ENCODE measurements at regions not wholly inside any gene's neighbourhood (a gene's known extent, or its start where the extent isn't known, plus 50 kb on each side); places are given as distances from the start of the nearest gene placed in this dataset.

DNA sequence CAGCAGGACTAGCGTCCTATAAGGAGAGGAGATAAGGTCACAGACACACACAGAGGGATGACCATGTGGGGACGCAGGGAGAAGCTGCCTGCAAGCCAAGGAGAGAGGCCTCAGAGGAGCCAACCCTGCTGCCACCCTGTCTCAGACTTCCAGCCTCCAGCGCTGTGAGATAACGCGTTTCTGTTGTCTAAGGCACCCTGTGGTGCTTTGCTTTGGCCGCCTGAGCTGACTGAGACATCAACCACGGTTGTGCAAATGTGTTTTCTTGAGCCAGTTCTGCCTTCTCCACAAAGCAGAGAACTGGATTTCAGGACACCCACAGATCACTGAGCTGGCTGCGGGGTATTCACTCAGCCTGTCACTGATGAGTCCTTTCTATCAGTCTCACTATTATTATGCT is 149.1 kb downstream of the NXNL2 start:
- Histone ChIP-seq H3K4me3 (ENCODE audit: extremely low read depth in 1 of 4, insufficient read depth in 2 of 4, low read depth in 3 of 4, low read length in 4 of 4) (no peak overlapping the region), H2BK20ac (ENCODE audit: low read length) (no peak overlapping the region), H4K8ac (ENCODE audit: extremely low read depth, insufficient read depth, low read length) (no peak overlapping the region), H3K14ac (ENCODE audit: insufficient read length) (no peak overlapping the region), H3K4me1 (replicated peaks in 1 of 4; ENCODE audit: control insufficient read depth in 3 of 4, insufficient read depth in 4 of 4, low read length in 3 of 4) (no peaks in the 10 kb centered on the region), H3K27me3 (replicated peaks in 1 of 4; ENCODE audit: control insufficient read depth in 3 of 4, extremely low read depth in 1 of 4, insufficient read depth in 3 of 4, low read length in 3 of 4) (no peaks in the 10 kb centered on the region), H2BK12ac (ENCODE audit: low read depth, low read length) (no peak overlapping the region), H2BK5ac (ENCODE audit: low read depth, low read length) (no peak overlapping the region), H3K9ac (replicated peaks in 1 of 4; ENCODE audit: extremely low read depth in 1 of 4, low read depth in 3 of 4, low read length in 3 of 4) (no peak overlapping the region), H3K23me2 (ENCODE audit: low read depth, low read length) (no peaks in the 10 kb centered on the region), H3K27ac (ENCODE audit: low read depth, low read length) (no peak overlapping the region), H2BK120ac (replicated peaks; ENCODE audit: low read depth, low read length) (no peak overlapping the region), H3K79me1 (ENCODE audit: low read depth, low read length) (no peaks in the 10 kb centered on the region), H2AFZ (ENCODE audit: low read length) (no peak overlapping the region), H3K18ac (ENCODE audit: extremely low read depth, low read length) (no peak overlapping the region), H3K36me3 (ENCODE audit: control insufficient read depth in 2 of 4, insufficient read depth in 4 of 4, low read length in 3 of 4) (no peaks in the 10 kb centered on the region), H2BK15ac (ENCODE audit: low read length) (no peak overlapping the region), H4K91ac (replicated peaks; ENCODE audit: insufficient read length, low read length) (no peak overlapping the region), H4K20me1 (replicated peaks in 1 of 2; ENCODE audit: control insufficient read depth in 1 of 2, insufficient read depth in 2 of 2, low read length in 2 of 2) (no peaks in the 10 kb centered on the region), H2AK5ac (ENCODE audit: low read depth, low read length) (no peak overlapping the region), H3K4ac (replicated peaks; ENCODE audit: insufficient read length, low read depth, low read length) (no peak overlapping the region), H3K56ac (replicated peaks; ENCODE audit: insufficient read length, low read depth, low read length) (no peak overlapping the region), H3K9me3 (ENCODE audit: insufficient read depth in 2 of 2, low read depth in 1 of 2, low read length in 1 of 2) (peaks cover 0 to 6% of the 10 kb centered on the region in 2 experiments; a peak in 1 of 4 replicates), H3K23ac (ENCODE audit: insufficient read length) (no peak overlapping the region), H4K5ac (ENCODE audit: insufficient read length, low read depth, low read length) (no peak overlapping the region), H3K79me2 (ENCODE audit: control insufficient read depth in 1 of 2, insufficient read depth in 2 of 2, low read length in 2 of 2) (no peaks in the 10 kb centered on the region), H3K4me2 (ENCODE audit: insufficient read depth in 1 of 2, low read depth in 2 of 2, low read length in 2 of 2) (no peak overlapping the region)
- FAIRE-seq (no peak), DNase-seq (ENCODE audit: low read depth in 1 of 2, low spot score in 2 of 2) (no peak)
- ChIA-PET CTCF (ENCODE audit: partially characterized antibody) (interaction anchor here (1.1 to 1.2 kb wide), 3 partner anchors 21 to 209 kb away, joined by 3 to 4 read pairs (median 3); no protein-coding TSS in a partner anchor), POLR2A (ENCODE audit: partially characterized antibody) (no interaction called here)
- 87% methylated on average over 8 of the region's 8 CpGs; no CpG with 5 or more reads in 1 of the 2 experiments for WGBS, 2 experiments (ENCODE audit: extremely low coverage in 1 of 2, insufficient coverage in 1 of 2, insufficient read length in 1 of 2, insufficient replicate concordance in 2 of 2, low coverage in 1 of 2, low lambda C conversion rate in 2 of 2, missing lambda C conversion rate in 1 of 2)
- no peak for TF ChIP-seq CHD2 (IDR thresholded peaks at IDR 0.05; ENCODE audit: low read length)
- TF ChIP-seq USF2 (IDR thresholded peaks at IDR 0.05; ENCODE audit: low read length), result no peak
- TF ChIP-seq RFX5 (IDR thresholded peaks at IDR 0.05; ENCODE audit: borderline replicate concordance, low read depth, low read length), result no peak
- no peak for TF ChIP-seq TBP (IDR thresholded peaks at IDR 0.05; ENCODE audit: low read depth, low read length)
- TF ChIP-seq, protein P1, sequence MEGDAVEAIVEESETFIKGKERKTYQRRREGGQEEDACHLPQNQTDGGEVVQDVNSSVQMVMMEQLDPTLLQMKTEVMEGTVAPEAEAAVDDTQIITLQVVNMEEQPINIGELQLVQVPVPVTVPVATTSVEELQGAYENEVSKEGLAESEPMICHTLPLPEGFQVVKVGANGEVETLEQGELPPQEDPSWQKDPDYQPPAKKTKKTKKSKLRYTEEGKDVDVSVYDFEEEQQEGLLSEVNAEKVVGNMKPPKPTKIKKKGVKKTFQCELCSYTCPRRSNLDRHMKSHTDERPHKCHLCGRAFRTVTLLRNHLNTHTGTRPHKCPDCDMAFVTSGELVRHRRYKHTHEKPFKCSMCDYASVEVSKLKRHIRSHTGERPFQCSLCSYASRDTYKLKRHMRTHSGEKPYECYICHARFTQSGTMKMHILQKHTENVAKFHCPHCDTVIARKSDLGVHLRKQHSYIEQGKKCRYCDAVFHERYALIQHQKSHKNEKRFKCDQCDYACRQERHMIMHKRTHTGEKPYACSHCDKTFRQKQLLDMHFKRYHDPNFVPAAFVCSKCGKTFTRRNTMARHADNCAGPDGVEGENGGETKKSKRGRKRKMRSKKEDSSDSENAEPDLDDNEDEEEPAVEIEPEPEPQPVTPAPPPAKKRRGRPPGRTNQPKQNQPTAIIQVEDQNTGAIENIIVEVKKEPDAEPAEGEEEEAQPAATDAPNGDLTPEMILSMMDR (IDR thresholded peaks at IDR 0.05; ENCODE audit: control extremely low read depth in 1 of 3, insufficient read depth in 1 of 3, low read depth in 1 of 3, low read length in 3 of 3), result no peak
- TF ChIP-seq CTBP2 (IDR thresholded peaks at IDR 0.05; ENCODE audit: borderline replicate concordance, insufficient read depth, insufficient read length, low read length), result no peak

Measured in H1 (cell line).